ENCODE measurements at regions not wholly inside any gene's neighbourhood (a gene's known extent, or its start where the extent isn't known, plus 50 kb on each side); places are given as distances from the start of the nearest gene placed in this dataset.

DNA sequence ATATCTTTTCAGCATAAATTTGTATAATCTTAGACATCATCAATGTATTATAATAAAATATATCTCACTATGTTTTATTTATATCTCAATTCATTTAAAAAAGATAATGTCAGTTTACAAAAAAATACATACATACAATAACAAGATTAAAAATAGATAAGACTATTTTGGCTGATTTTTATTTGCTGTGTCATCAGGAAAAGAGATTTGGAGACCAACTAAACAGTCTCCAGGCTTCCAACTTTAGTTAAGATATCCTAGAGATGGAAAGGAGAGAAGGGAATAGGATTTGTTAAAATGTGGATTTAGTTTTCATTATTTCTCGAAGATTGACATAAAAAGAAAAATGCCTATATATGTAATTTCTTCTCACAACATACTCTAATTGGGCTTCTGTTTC, 433.8 kb upstream of the TOM1L1 start:
- H3K36me3 ChIP-seq: no peaks in the 10 kb centered on the region
- no peak overlapping the region for H3K27ac ChIP-seq
- intact Hi-C loops (cut with DNase I): no loop called here
- 70 to 72% methylated on average over 1 of the region's 1 CpG for WGBS, 2 donors
- no peaks in the 10 kb centered on the region for H3K4me1 ChIP-seq
- TF ChIP-seq POLR2A (IDR thresholded peaks at IDR 0.05): no peak
- TF ChIP-seq, protein P1, sequence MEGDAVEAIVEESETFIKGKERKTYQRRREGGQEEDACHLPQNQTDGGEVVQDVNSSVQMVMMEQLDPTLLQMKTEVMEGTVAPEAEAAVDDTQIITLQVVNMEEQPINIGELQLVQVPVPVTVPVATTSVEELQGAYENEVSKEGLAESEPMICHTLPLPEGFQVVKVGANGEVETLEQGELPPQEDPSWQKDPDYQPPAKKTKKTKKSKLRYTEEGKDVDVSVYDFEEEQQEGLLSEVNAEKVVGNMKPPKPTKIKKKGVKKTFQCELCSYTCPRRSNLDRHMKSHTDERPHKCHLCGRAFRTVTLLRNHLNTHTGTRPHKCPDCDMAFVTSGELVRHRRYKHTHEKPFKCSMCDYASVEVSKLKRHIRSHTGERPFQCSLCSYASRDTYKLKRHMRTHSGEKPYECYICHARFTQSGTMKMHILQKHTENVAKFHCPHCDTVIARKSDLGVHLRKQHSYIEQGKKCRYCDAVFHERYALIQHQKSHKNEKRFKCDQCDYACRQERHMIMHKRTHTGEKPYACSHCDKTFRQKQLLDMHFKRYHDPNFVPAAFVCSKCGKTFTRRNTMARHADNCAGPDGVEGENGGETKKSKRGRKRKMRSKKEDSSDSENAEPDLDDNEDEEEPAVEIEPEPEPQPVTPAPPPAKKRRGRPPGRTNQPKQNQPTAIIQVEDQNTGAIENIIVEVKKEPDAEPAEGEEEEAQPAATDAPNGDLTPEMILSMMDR (IDR thresholded peaks at IDR 0.05): no peak
- no peaks in the 10 kb centered on the region for H3K27me3 ChIP-seq
- H3K4me3 ChIP-seq: no peak overlapping the region
- no peak for DNase-seq
- no peaks in the 10 kb centered on the region for H3K9me3 ChIP-seq

DNA sequence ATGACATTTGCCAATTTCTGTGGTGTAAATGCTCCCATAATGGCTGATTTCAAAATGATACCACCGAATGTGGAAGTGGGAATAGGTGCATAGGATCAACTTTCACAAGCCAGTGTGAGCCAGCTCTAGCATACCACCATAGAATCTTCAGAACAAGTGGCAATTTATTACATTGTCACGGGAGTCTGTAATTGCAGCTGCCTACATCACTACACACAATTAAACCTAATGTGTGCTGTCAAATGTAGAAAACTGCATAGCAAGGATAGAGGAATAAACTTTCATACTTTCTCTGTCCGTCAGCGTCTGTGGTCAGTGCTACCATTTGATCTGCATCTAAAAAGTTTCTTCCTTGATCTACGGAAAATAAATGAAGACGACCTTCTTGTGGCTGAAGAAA, 417.8 kb upstream of the TOM1L1 start:
- intact Hi-C loops (cut with DNase I): no loop called here
- 62 to 63% methylated on average over 6 of the region's 6 CpGs for WGBS, 2 donors

DNA sequence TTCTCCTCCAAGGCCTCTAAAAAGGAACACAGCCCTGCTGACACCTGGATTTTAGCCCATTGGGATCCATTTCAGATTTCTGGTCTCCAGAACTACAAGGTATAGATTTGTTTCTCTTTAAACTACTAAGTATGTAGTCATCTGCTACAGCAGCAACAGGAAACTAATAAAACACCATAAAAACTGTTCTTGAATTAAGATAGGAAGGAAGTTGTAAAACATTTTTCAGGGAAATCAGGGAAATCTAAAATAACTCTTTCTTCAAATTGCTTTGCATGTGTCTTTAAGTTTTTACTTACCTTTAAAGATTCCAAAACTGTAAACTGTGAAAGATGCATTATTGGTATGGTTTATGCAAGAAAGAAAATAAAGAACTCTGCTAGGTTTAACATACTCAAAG, 407.0 kb upstream of the TOM1L1 start:
- Histone ChIP-seq H3K9me3 (no peaks in the 10 kb centered on the region), H3K36me3 (no peaks in the 10 kb centered on the region), H3K4me3 (no peak overlapping the region), H3K27me3 (no peaks in the 10 kb centered on the region), H3K27ac (no peak overlapping the region), H3K4me1 (no peaks in the 10 kb centered on the region)
- DNase-seq: no peak
- TF ChIP-seq, protein P1 (IDR thresholded peaks at IDR 0.05): no peak
- no peak for TF ChIP-seq POLR2A (IDR thresholded peaks at IDR 0.05)
- intact Hi-C loops (cut with DNase I): no loop called here

More for the DNA sequence above, 417.8 kb upstream of the TOM1L1 start:
- DNase-seq: no peak
- no peak overlapping the region for H3K4me3 ChIP-seq
- H3K27me3 ChIP-seq: no peaks in the 10 kb centered on the region
- no peak overlapping the region for H3K27ac ChIP-seq
- TF ChIP-seq, protein P1 (IDR thresholded peaks at IDR 0.05): no peak
- no peak for TF ChIP-seq POLR2A (IDR thresholded peaks at IDR 0.05)
- H3K36me3 ChIP-seq: no peaks in the 10 kb centered on the region
- no peaks in the 10 kb centered on the region for H3K4me1 ChIP-seq
- no peaks in the 10 kb centered on the region for H3K9me3 ChIP-seq

DNA sequence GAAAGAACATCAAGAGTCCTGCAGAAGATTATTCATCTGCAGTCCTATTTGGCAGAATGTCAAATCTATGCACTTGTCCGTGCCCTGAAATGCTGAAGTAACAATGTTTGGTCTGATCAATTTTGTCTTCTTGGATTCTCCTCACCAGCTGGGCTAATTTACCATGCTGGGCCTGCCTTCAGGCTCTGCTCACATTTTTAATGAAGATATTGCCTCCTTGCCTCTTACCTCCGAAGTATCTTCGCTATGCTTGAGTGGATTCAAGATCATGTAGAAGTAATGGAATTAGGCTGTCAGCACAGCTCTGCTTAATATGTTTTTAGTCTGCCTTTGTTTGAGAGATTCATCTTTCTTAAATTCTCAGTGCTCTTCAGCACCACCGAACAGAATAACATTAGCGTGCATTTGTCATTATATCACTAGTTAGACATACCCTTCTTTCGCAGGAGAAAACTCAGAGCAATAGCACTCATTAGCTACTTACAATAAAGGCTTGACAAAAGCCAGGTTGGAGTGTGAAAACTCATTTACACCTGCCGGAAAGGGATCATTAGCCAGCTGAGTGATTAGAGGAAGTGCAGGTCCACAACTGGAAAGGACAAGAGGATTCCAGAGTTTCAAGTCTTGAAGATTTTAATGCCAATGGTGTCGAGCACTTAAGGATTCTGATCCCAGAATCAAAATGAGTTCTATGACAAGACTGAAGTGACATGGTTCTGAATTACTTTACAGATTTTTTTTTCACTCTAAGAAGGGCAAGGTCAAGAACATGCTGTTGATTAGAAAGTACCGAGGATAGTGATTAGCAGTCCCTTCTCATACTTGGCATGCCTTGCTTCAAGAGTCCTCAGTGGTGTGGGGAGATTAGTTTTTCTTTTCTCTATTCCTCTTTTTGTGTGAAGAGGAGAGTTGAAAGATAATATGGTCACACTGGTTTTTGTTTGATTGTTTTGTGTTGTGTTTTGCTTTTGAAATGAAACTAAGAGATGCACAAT, 405.6 kb upstream of the TOM1L1 start:
- no peak overlapping the region for H3K4me3 ChIP-seq
- no peak for DNase-seq
- no peak overlapping the region for H3K27ac ChIP-seq
- WGBS, 2 donors: 67 to 70% methylated on average over 9 of the region's 9 CpGs
- no peaks in the 10 kb centered on the region for H3K27me3 ChIP-seq
- TF ChIP-seq POLR2A (IDR thresholded peaks at IDR 0.05): no peak
- H3K36me3 ChIP-seq: no peaks in the 10 kb centered on the region
- intact Hi-C loops (cut with DNase I): no loop called here
- H3K9me3 ChIP-seq: no peaks in the 10 kb centered on the region
- no peaks in the 10 kb centered on the region for H3K4me1 ChIP-seq

DNA sequence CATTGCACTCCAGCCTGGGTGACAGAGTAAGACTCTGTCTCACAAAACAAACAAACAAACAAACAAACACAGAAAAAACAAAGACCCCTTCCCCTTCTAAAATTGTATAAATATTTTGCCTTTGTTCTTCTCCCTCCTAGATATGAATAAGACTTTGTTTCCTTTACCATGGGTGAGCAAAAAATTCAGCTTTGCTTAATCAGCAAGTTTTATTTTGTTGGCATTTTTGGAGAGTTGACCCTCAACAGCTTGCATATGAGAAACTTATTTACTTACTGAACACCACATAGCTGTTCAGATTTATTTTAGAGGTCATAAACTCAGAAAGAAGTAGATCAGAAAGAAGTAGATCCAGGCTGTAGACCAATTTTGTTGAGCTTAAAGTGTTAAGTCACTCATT, 395.2 kb upstream of the TOM1L1 start:
- no peaks in the 10 kb centered on the region for H3K27me3 ChIP-seq
- no peaks in the 10 kb centered on the region for H3K9me3 ChIP-seq
- H3K4me1 ChIP-seq: no peaks in the 10 kb centered on the region
- no peak for TF ChIP-seq POLR2A (IDR thresholded peaks at IDR 0.05)
- TF ChIP-seq, protein P1 (IDR thresholded peaks at IDR 0.05): no peak
- intact Hi-C loops (cut with DNase I): no loop called here
- H3K27ac ChIP-seq: no peak overlapping the region
- no peak for DNase-seq
- no peak overlapping the region for H3K4me3 ChIP-seq
- no peaks in the 10 kb centered on the region for H3K36me3 ChIP-seq

Data from esophagus squamous epithelium (tissue), 5 donors.